Neural cell (in vitro differentiated cells): ENCODE measurements at regions not wholly inside any gene's neighbourhood (a gene's known extent, or its start where the extent isn't known, plus 50 kb on each side); places are given as distances from the start of the nearest gene placed in this dataset.

Source experiments
- CTCF ChIP-seq: fragments of 450-650 bp; IDR thresholded peaks from 2 replicates; pipeline ENCODE4 v1.5.1; 2014; ENCODE audit warnings: antibody characterized with exemption, mild to moderate bottlenecking, moderate library complexity; ENCODE audit not compliant: poor library complexity, severe bottlenecking
- EP300 ChIP-seq: fragments of 450-650 bp; conservative IDR thresholded peaks from 2 replicates; pipeline ENCODE4 v1.6.1; 2014; ENCODE audit warnings: antibody characterized with exemption, mild to moderate bottlenecking, moderate library complexity; ENCODE audit not compliant: poor library complexity, severe bottlenecking
- EZH2 ChIP-seq: fragments of 200-600, 300-800 bp; shearing (Covaris generic), sonication (generic); IDR thresholded peaks from 2 replicates; pipeline ENCODE4 v1.6.1; 2014; ENCODE audit warnings: antibody characterized with exemption, low read length, borderline replicate concordance, mild to moderate bottlenecking; ENCODE audit not compliant: insufficient read depth, poor library complexity, severe bottlenecking
- MXI1 ChIP-seq: fragments of 450-650 bp; conservative IDR thresholded peaks from 2 replicates; pipeline ENCODE4 v1.6.1; 2014; ENCODE audit warnings: antibody characterized with exemption, mild to moderate bottlenecking; ENCODE audit not compliant: poor library complexity, severe bottlenecking
- POLR2AphosphoS5 ChIP-seq: IDR thresholded peaks from 2 replicates; pipeline ENCODE4 v1.6.1; 2012
- RAD21 ChIP-seq: fragments of 450-650 bp; conservative IDR thresholded peaks from 2 replicates; pipeline ENCODE4 v1.6.1; 2014; ENCODE audit warnings: antibody characterized with exemption, mild to moderate bottlenecking, moderate library complexity
- REST ChIP-seq: IDR thresholded peaks from 2 replicates; pipeline ENCODE4 v1.6.1; 2012; ENCODE audit warnings: borderline replicate concordance
- SMC3 ChIP-seq: fragments of 450-650 bp; conservative IDR thresholded peaks from 2 replicates; pipeline ENCODE4 v1.6.1; 2014; ENCODE audit warnings: antibody characterized with exemption, mild to moderate bottlenecking, moderate library complexity; ENCODE audit not compliant: poor library complexity
- TAF1 ChIP-seq: IDR thresholded peaks from 2 replicates; pipeline ENCODE4 v1.6.1; 2012; ENCODE audit warnings: low read depth

- TF ChIP-seq CTCF = no peak
- no peak for TF ChIP-seq REST
- TF ChIP-seq EP300 = no peak
- TF ChIP-seq TAF1 = no peak
- no peak for TF ChIP-seq EZH2
- TF ChIP-seq RAD21 = no peak
- TF ChIP-seq POLR2AphosphoS5 = no peak
- no peak for TF ChIP-seq MXI1
- TF ChIP-seq SMC3 = no peak
These were observed 134.3 kb upstream of the CRHR1 start for GRCh38 chr17:45649796-45650195.
